Parathyroid adenoma (tissue), 2 donors: ENCODE measurements at regions not wholly inside any gene's neighbourhood (a gene's known extent, or its start where the extent isn't known, plus 50 kb on each side); places are given as distances from the start of the nearest gene placed in this dataset.

Experiments used
- H2AFZ ChIP-seq: fragments of 300-600 bp; sonication (generic); one replicate; pipeline ENCODE4 v1.7.0; 2017; ENCODE audit warnings: antibody characterized with exemption, mild to moderate bottlenecking
- H3K27ac ChIP-seq: fragments of 300-600 bp; sonication (generic); one replicate; pipeline ENCODE4 v1.7.0; 2017
- H3K27me3 ChIP-seq: fragments of 300-600 bp; sonication (generic); one replicate; pipeline ENCODE4 v1.7.0; 2017; ENCODE audit warnings: low read length; ENCODE audit not compliant: control insufficient read depth, insufficient read depth
- H3K36me3 ChIP-seq: fragments of 300-600 bp; sonication (generic); one replicate; pipeline ENCODE4 v1.7.0; 2017; ENCODE audit warnings: low read length; ENCODE audit not compliant: control insufficient read depth, insufficient read depth
- H3K4me1 ChIP-seq: fragments of 300-600 bp; sonication (generic); one replicate; pipeline ENCODE4 v1.7.0; 2017; ENCODE audit warnings: control low read depth
- H3K4me2 ChIP-seq: fragments of 300-600 bp; sonication (generic); one replicate; pipeline ENCODE4 v1.7.0; 2017; ENCODE audit warnings: low read length
- H3K4me3 ChIP-seq: fragments of 300-600 bp; sonication (generic); one replicate; pipeline ENCODE4 v1.7.0; 2017; ENCODE audit warnings: low read depth, low read length
- H3K79me2 ChIP-seq: fragments of 300-600 bp; sonication (generic); one replicate; pipeline ENCODE4 v1.7.0; 2017; ENCODE audit warnings: control low read depth
- H3K9ac ChIP-seq: fragments of 300-600 bp; sonication (generic); one replicate; pipeline ENCODE4 v1.7.0; 2017; ENCODE audit warnings: mild to moderate bottlenecking
- H3K9me3 ChIP-seq: fragments of 300-600 bp; sonication (generic); one replicate; pipeline ENCODE4 v1.7.0; 2017; ENCODE audit warnings: low read length; ENCODE audit not compliant: control insufficient read depth
- TF ChIP-seq, protein P1 (sequence below): fragments of 300-600 bp; sonication (generic); IDR thresholded peaks from one replicate; pipeline ENCODE4 v1.7.0; 2017; ENCODE audit warnings: antibody characterized with exemption, mild to moderate bottlenecking
- donor health status: primary hyperparathyroidism.

DNA sequence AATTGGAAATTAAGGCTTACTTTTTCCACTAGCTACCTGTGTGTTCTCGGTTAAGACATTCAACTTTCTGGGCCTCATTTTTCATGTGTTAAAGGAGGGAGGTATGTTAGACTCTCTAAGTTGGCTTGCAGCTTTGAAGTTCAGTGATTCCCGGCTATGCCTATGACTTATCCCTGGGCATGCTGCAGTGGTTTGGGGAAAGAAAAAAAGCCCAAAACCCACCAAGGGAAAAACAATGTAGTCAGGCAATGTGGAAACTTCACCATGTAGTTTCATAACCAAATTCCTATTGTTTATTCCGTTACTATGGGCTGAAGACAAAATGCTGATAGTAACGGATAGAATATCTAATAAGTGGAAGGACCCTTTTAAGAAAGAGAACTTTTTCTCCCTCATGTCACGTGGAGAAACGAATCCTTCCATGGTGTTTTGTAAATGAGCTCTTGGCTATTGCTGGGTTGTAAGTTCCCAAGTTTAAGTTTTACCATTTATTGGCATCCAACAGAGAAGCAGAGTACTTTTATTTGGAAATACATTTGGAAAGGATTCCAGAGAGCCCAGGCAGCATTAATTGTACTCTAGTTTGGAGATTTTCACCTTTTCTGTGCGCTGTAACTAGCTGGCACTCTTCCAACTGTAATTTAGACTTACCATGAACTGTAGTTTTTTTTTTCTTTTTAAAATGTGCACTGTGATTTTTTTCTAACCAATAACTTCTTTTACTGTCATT lies 84.9 kb upstream of the MPDZ start:
- no peaks in the 10 kb centered on the region for H3K9me3 ChIP-seq
- H2AFZ ChIP-seq, result no peak overlapping the region
- no peaks in the 10 kb centered on the region for H3K36me3 ChIP-seq
- no peak overlapping the region for H3K9ac ChIP-seq
- no peak overlapping the region for H3K4me2 ChIP-seq
- H3K27ac ChIP-seq, result no peak overlapping the region
- TF ChIP-seq, protein P1, sequence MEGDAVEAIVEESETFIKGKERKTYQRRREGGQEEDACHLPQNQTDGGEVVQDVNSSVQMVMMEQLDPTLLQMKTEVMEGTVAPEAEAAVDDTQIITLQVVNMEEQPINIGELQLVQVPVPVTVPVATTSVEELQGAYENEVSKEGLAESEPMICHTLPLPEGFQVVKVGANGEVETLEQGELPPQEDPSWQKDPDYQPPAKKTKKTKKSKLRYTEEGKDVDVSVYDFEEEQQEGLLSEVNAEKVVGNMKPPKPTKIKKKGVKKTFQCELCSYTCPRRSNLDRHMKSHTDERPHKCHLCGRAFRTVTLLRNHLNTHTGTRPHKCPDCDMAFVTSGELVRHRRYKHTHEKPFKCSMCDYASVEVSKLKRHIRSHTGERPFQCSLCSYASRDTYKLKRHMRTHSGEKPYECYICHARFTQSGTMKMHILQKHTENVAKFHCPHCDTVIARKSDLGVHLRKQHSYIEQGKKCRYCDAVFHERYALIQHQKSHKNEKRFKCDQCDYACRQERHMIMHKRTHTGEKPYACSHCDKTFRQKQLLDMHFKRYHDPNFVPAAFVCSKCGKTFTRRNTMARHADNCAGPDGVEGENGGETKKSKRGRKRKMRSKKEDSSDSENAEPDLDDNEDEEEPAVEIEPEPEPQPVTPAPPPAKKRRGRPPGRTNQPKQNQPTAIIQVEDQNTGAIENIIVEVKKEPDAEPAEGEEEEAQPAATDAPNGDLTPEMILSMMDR, result no peak
- no peak overlapping the region for H3K4me3 ChIP-seq
- no peaks in the 10 kb centered on the region for H3K27me3 ChIP-seq
- no peaks in the 10 kb centered on the region for H3K4me1 ChIP-seq
- no peaks in the 10 kb centered on the region for H3K79me2 ChIP-seq

DNA sequence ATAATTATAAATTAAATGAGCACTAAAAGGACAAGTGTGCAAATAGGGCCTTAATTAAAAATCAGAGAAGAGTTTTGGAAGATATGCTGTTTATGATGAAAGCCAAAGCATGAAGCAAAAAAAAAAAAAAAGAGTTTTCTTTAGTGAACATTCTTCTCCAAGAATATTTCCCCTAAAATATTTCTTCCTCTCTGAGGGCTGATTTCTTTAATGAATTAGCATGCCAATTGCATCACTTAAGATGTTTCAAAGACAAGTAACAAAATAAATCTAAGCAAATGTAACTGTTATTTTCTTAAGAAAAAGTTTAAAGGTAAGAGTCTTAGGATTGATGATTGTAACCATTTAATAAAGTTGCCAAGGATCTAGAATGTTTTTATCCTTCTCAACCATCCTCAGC lies 81.6 kb upstream of the MPDZ start:
- H3K4me3 ChIP-seq, result no peak overlapping the region
- H3K27ac ChIP-seq, result no peak overlapping the region

DNA sequence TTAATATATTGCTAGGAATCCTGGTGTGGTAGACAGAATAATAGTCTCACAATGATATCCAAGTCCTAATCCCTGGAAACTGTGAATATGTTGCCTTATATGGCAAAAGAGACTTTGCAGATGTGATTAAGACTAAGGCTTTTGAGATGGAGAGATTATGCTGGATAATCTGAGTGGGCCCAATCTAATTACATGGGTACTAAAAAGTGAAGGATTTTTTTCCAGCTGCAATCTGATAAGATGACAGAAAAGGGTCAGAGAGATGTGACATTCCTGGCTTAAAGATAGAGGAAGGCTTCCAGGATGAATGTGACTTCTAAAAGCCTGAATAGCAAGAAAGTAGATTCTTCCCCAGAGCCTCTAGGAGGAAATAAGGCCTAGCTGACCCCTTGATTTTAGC lies 80.7 kb upstream of the MPDZ start:
- Histone ChIP-seq H3K9ac (no peak overlapping the region), H3K27ac (no peak overlapping the region), H3K4me3 (no peak overlapping the region), H3K36me3 (no peaks in the 10 kb centered on the region), H3K4me2 (no peak overlapping the region), H3K79me2 (no peaks in the 10 kb centered on the region), H3K27me3 (no peaks in the 10 kb centered on the region), H3K4me1 (no peaks in the 10 kb centered on the region), H2AFZ (no peak overlapping the region), H3K9me3 (no peaks in the 10 kb centered on the region)
- TF ChIP-seq, protein P1, result no peak

More for the DNA sequence above, 81.6 kb upstream of the MPDZ start:
- H2AFZ ChIP-seq, result no peak overlapping the region
- H3K27me3 ChIP-seq, result no peaks in the 10 kb centered on the region
- H3K4me1 ChIP-seq, result no peaks in the 10 kb centered on the region
- no peaks in the 10 kb centered on the region for H3K36me3 ChIP-seq
- H3K4me2 ChIP-seq, result no peak overlapping the region
- no peaks in the 10 kb centered on the region for H3K9me3 ChIP-seq
- no peaks in the 10 kb centered on the region for H3K79me2 ChIP-seq
- TF ChIP-seq, protein P1, result no peak
- no peak overlapping the region for H3K9ac ChIP-seq

DNA sequence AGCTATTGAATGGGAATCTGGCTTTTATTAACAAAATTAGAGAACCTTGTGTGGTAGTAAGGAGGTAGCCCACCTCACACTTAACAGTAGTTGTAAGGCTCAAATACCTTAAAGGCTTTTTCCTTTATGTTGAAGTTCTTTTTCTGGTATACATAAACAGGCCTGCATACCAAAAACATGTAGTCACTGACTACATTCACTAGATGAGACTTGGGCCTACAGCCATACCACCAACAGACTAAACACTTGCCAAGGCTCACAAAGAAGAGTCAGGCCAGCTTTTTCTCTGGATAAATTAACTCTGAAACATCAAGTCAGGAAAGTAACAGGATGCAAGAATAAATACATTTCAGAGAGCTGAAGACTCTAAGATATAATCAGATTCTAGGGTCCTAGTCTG lies 78.6 kb upstream of the MPDZ start:
- Histone ChIP-seq H3K36me3 (no peaks in the 10 kb centered on the region), H3K4me1 (no peaks in the 10 kb centered on the region), H3K9ac (no peak overlapping the region), H3K4me3 (no peak overlapping the region), H3K9me3 (no peaks in the 10 kb centered on the region), H2AFZ (no peak overlapping the region), H3K4me2 (no peak overlapping the region), H3K79me2 (no peaks in the 10 kb centered on the region), H3K27me3 (no peaks in the 10 kb centered on the region), H3K27ac (no peak overlapping the region)
- TF ChIP-seq, protein P1, result no peak

DNA sequence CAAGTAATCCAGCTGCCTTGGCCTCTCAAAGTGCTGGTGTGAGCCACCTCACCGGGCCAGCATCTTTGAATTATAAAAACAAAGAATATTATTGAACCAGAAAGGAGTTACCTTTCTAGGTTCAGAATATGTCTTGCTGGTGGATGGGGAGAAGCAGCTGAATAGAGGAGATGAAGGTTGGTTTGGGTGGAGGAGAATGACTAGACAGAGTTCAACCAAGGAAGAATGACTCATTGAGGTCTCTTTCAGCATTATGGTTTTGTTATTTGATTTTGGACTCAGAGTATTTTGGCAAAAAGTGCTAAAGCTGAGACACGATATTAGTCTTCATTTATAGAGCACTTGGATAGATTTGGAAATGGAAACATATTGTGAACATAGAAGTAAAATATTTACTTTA lies 75.2 kb upstream of the MPDZ start:
- H3K79me2 ChIP-seq, result no peaks in the 10 kb centered on the region
- H3K9me3 ChIP-seq, result no peaks in the 10 kb centered on the region
- H3K9ac ChIP-seq, result no peak overlapping the region
- H3K27ac ChIP-seq, result no peak overlapping the region
- H3K4me3 ChIP-seq, result no peak overlapping the region
- no peak overlapping the region for H2AFZ ChIP-seq
- H3K36me3 ChIP-seq, result no peaks in the 10 kb centered on the region
- no peak overlapping the region for H3K4me2 ChIP-seq
- TF ChIP-seq, protein P1, result no peak
- H3K4me1 ChIP-seq, result no peaks in the 10 kb centered on the region
- no peaks in the 10 kb centered on the region for H3K27me3 ChIP-seq
